T-helper 9 cell (primary cell): ENCODE measurements at regions not wholly inside any gene's neighbourhood (a gene's known extent, or its start where the extent isn't known, plus 50 kb on each side); places are given as distances from the start of the nearest gene placed in this dataset.
"Not testable (repeated sequence)": the region's sequence is repeated elsewhere in the genome, so short reads cannot be mapped to it uniquely, and the experiment has no call there.

ENCODE experiments used
- DNase-seq: peaks from one replicate; pipeline ENCODE4 v3.0.0-alpha.2; 2020

- DNase-seq: no peak
Measured at GRCh38 chr13:31385540-31385939, 185.8 kb downstream of the B3GLCT start.

- no peak for DNase-seq
Measured at GRCh38 chr13:31394506-31394905, 194.7 kb downstream of the B3GLCT start.

- no peak for DNase-seq
Measured at GRCh38 chr13:31395090-31395489, 195.3 kb downstream of the B3GLCT start.

- no peak for DNase-seq
Measured at GRCh38 chr13:31399690-31400089, 199.9 kb downstream of the B3GLCT start.

DNA sequence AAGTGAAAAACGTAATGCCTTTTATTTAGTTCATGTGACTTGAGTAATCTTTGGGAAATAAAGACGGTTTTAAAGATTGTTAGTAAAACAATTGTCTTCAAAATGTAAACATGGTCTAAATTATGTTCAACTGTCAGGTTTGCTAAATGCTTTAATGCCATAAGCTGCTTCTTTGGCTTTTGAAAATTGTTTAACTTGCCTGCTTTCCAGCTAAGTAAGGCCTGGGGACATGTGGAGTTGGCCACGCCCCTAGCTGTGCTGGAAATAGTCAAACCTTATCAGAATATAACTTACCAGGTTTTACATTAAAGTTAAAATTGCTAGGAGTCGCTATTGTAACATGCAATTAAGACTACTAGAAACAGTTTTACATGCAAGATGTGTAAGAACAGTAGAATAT is 203.9 kb downstream of the B3GLCT start:
- DNase-seq: not testable (repeated sequence)

GRCh38 chr13:31408927-31409326 is 209.2 kb downstream of the B3GLCT start:
- no peak for DNase-seq

- DNase-seq: no peak
Measured at GRCh38 chr13:31409678-31410356, 210.0 kb downstream of the B3GLCT start.

DNA sequence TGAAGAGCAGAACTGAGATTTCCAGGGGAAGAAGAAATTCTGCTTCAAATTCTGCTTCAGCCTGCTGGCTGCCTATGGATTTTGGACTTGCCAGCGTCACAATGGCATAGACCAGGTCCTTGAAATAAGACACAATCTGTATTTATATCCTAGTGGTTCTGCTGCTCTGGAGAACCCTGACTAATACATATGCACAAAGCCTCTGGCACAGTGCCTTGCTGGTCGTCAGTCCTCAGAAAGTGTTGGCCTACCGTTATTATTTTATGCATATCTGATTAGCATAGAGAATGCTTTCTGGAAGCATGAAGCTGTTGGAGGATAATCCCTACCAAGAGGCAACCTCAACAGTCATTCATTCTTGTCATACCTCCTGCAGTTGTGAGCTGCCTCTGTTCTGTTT is 213.7 kb downstream of the B3GLCT start:
- DNase-seq: no peak

- no peak for DNase-seq
Measured at GRCh38 chr13:31416066-31416465, 216.3 kb downstream of the B3GLCT start.

DNA sequence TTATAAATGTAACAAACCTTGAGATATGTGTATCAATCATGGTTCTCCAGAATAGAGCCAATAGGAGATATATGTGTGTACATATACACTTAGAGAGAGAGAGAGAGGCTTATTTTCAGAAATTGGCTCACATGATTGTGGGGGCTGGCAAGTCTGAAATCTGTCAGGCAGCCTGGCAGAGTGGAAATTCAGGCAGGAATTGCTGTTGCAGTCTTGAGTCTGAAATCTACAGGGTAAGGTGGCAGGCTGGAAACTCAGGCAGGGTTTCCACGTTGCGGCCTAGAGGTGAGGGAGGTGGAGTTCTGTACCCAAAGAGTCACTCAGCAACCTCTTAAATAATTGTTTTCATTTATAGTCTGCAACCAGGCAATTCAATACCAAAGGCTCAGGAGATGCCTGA is 218.4 kb downstream of the B3GLCT start:
- no peak for DNase-seq

DNA sequence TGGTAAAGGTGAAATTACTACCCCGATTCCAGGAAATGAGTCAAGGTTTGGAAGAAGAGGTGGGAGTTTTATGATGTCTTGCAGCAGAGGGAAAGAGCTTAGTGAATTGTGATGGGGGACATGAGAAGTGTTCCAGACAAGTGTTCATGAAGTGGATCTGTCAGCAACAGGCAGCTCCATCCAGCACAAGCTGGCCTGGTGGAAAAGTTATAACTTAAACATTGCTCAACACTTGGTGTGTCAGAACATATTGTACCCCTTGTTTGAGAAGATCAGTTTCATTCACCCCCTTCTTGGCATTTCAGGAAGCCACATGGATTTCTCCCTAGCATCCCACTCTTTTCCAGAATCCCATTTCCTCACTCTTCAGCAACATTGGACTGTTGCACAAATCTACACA is 222.0 kb downstream of the B3GLCT start:
- no peak for DNase-seq

DNA sequence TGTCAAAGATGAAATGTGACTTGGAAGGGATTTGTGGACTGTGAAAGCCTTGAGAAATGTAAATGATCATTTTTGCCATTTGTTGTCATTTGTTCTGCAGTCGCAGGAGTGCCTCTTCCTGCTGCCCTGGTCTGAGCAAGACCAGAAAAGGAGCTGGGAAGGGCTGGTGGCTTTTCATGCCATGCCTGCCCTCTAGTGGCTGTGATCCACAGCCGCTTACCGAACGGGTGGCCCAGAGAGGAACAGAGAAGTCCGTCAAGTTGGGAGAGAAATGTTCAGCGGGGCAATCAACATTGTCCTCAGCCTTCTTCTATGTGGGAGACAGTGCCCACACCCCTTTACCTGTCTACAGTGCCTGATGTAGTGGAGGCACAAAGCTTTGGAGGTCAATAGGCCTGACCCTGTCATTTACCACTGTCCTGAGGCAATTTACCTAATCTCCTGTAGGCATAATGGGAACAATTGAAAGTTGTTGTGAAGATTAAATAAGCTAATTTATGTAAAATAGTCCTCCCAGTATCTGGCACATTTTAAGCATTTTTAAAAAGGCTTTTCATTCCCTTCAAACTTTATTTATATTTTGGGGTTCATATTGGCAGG is 224.5 kb downstream of the B3GLCT start:
- DNase-seq: peak; percentile 32

DNA sequence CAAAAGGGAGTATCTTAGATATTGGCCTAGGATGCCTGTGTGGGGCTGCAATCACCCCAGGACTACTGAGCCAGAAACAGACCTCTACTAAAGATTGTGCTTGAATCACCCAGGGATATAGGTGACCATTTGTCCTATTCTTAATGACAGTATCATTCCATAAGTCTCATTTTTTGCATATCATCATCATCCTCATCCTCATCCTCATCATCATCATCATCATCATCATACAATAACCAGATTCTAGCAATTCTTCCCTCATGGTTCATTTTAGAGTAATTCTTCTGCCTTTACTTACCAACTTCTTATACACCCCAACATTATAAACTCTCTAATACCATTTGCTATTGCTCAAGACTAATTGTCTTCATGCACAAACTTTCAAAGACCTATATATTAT is 226.6 kb downstream of the B3GLCT start:
- no peak for DNase-seq

GRCh38 chr13:31427151-31428100 is 227.7 kb downstream of the B3GLCT start:
- no peak for DNase-seq

DNA sequence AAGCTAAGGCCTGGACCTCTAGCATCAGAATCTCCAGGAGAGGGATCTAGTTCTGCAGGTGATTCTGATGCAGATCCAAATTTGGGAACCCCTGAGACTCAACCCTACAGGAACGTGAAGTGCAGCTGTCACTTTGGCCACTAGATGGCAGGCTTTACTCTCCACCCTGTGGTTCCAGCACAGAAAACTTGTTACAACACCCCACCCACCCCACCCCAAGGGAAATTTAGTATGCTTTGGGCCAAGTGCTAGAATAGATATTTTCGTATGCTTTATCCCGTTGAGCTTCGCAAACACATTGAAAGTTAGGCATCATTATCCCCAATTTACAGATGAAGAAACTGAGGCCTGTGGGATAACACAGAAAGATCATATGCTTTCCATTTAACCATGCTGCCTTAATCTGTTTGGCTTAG is 232.0 kb downstream of the B3GLCT start:
- DNase-seq: peak; percentile 35

- no peak for DNase-seq
Measured at GRCh38 chr13:31433207-31433606, 233.4 kb downstream of the B3GLCT start.

DNA sequence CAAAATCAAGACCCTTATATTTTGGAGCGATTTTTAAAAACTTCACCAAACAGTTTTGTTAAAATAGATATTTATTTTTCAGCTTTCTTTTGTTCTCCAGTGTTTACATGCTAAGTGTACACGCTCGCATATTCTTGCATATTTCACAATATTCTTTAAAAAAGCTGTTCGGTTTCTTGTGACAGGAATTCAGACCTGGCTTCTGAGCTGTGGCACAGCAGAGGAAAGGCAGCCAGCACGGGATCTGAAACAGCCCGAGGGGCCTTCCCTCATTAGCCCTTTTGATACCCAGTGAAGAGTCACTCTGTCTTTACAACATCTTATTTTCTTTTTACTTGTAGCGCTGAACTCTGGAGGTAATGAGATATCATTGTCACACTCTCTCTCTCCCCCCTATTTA is 234.0 kb downstream of the B3GLCT start:
- no peak for DNase-seq

DNA sequence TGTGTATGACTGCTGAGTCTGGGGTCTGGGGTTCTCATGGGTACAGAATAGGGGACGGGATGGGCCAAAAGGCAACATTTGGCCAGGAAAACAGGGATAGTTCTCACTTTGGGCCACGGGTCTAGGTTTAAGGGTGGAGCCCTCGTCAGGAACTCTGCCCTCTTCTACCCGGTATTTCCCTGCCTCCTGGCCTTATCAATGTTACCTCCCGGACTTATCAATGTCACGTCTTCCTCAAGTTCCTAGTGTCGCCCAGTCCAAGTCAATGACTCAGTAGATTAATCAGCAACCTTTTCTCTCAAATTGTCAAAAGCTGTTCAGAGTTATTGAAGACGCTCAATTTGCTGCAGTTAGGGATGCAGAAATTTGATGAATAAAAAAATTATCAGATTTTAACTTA is 234.8 kb downstream of the B3GLCT start:
- no peak for DNase-seq

DNA sequence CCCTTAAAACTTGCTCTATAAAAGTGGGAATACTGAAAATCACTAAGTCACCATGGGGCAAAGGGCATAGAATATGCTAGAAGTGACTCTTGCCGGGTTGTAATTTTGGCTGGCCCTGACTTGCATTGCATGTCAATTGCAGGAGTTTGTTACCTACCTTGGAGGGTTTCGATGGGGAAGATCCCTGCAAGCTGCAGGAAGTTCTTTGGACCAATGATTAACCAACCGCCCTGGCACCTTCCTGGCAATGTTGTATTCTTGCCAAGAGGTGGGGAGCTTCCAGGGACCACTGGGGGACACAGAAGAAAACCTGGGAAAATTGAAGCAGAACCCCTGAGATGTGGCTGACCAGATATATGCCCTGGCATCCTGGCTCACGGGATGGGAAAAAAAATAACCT is 235.8 kb downstream of the B3GLCT start:
- DNase-seq: no peak

DNA sequence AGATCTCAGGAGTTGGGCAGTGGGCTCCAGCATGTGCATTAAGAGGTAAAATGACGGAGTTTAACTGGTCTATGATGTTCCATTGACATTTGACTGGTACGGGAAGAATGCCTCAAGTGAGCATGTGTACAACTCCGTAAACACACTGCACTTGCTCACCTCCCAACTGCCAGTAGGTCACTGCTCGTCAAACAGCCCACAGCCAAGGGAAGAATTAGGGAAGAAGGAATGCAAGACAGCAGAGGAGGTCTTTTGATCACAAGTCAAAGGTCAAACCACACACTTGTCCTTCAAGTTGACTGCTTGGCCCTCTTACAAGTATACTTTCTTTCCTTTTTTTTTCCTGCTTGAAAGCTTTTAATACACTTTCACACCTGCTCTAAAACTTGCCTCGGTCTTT is 236.7 kb downstream of the B3GLCT start:
- no peak for DNase-seq

- DNase-seq: no peak
Measured at GRCh38 chr13:31437975-31438374, 238.2 kb downstream of the B3GLCT start.

GRCh38 chr13:31440132-31440531 is 240.4 kb downstream of the B3GLCT start:
- no peak for DNase-seq

- DNase-seq: no peak
Measured at GRCh38 chr13:31441800-31442510, 242.2 kb downstream of the B3GLCT start.
